ENCODE measurements at regions not wholly inside any gene's neighbourhood (a gene's known extent, or its start where the extent isn't known, plus 50 kb on each side); places are given as distances from the start of the nearest gene placed in this dataset.

- H3K4me3 Mint-ChIP-seq = no peak overlapping the region
- no peaks in the 10 kb centered on the region for H3K36me3 Mint-ChIP-seq (ENCODE audit: low read depth)
- H3K4me1 Mint-ChIP-seq = peaks cover 3% of the 10 kb centered on the region
- H3K9me3 Mint-ChIP-seq = no peaks in the 10 kb centered on the region
- ChIA-PET POLR2A (no interaction called here), CTCF (no interaction called here)
- DNase-seq = peak; percentile 57
- no peak overlapping the region for H3K27ac Mint-ChIP-seq
- H3K27me3 Mint-ChIP-seq = peaks cover 6% of the 10 kb centered on the region
Measured at GRCh38 chr3:10753964-10754363, 62.1 kb upstream of the SLC6A11 start.

GRCh38 chr3:10756546-10756945 lies 59.5 kb upstream of the SLC6A11 start:
- Mint-ChIP-seq H3K27ac (no peak overlapping the region), H3K36me3 (ENCODE audit: low read depth) (no peaks in the 10 kb centered on the region), H3K4me1 (peaks cover 3% of the 10 kb centered on the region), H3K9me3 (no peaks in the 10 kb centered on the region), H3K27me3 (peaks cover 6% of the 10 kb centered on the region), H3K4me3 (no peak overlapping the region)
- POLR2A ChIA-PET = no interaction called here
- CTCF ChIA-PET = no interaction called here
- no peak for DNase-seq

GRCh38 chr3:10757021-10757820 lies 58.8 kb upstream of the SLC6A11 start:
- Mint-ChIP-seq H3K27me3 (peaks cover 9% of the 10 kb centered on the region), H3K9me3 (no peaks in the 10 kb centered on the region), H3K27ac (no peak overlapping the region), H3K4me3 (no peak overlapping the region), H3K4me1 (peaks cover 3% of the 10 kb centered on the region), H3K36me3 (ENCODE audit: low read depth) (no peaks in the 10 kb centered on the region)
- CTCF ChIA-PET = interaction anchor here (0.8 to 1.4 kb wide), 3 partner anchors 9 to 32 kb away, joined by 3 read pairs; no protein-coding TSS in a partner anchor
- POLR2A ChIA-PET = no interaction called here
- no peak for DNase-seq

- Mint-ChIP-seq H3K27ac (no peak overlapping the region), H3K36me3 (ENCODE audit: low read depth) (no peaks in the 10 kb centered on the region), H3K27me3 (peaks cover 7% of the 10 kb centered on the region), H3K4me1 (peaks cover 3% of the 10 kb centered on the region), H3K9me3 (no peaks in the 10 kb centered on the region), H3K4me3 (no peak overlapping the region)
- POLR2A ChIA-PET = no interaction called here
- no peak for DNase-seq
- CTCF ChIA-PET = interaction anchor here (0.8 to 1.4 kb wide), 6 partner anchors 9 to 468 kb away, joined by 3 read pairs; no protein-coding TSS in a partner anchor
Measured at GRCh38 chr3:10757821-10758130, 58.3 kb upstream of the SLC6A11 start.

- H3K4me1 Mint-ChIP-seq = peaks cover 3% of the 10 kb centered on the region
- peaks cover 5% of the 10 kb centered on the region for H3K27me3 Mint-ChIP-seq
- no peak overlapping the region for H3K4me3 Mint-ChIP-seq
- CTCF ChIA-PET = interaction anchor here (0.6 to 1.4 kb wide), 7 partner anchors 10 to 467 kb away, joined by 3 to 4 read pairs (median 3); no protein-coding TSS in a partner anchor
- POLR2A ChIA-PET = no interaction called here
- no peaks in the 10 kb centered on the region for H3K9me3 Mint-ChIP-seq
- peak; percentile 50 for DNase-seq
- no peaks in the 10 kb centered on the region for H3K36me3 Mint-ChIP-seq (ENCODE audit: low read depth)
- no peak overlapping the region for H3K27ac Mint-ChIP-seq
Measured at GRCh38 chr3:10758304-10759037, 57.6 kb upstream of the SLC6A11 start.

- no peak overlapping the region for H3K4me3 Mint-ChIP-seq
- H3K9me3 Mint-ChIP-seq = no peaks in the 10 kb centered on the region
- H3K36me3 Mint-ChIP-seq (ENCODE audit: low read depth) = no peaks in the 10 kb centered on the region
- ChIA-PET POLR2A (no interaction called here), CTCF (interaction anchor here (1.3 kb wide), 1 partner anchor 9 kb away, joined by 4 read pairs; no protein-coding TSS in a partner anchor)
- no peak for DNase-seq
- no peak overlapping the region for H3K27ac Mint-ChIP-seq
- peaks cover 3% of the 10 kb centered on the region for H3K4me1 Mint-ChIP-seq
- peaks cover 3% of the 10 kb centered on the region for H3K27me3 Mint-ChIP-seq
Measured at GRCh38 chr3:10759495-10759894, 56.5 kb upstream of the SLC6A11 start.

- peaks cover 3% of the 10 kb centered on the region for H3K4me1 Mint-ChIP-seq
- no peaks in the 10 kb centered on the region for H3K9me3 Mint-ChIP-seq
- DNase-seq = no peak
- H3K36me3 Mint-ChIP-seq (ENCODE audit: low read depth) = no peaks in the 10 kb centered on the region
- no peak overlapping the region for H3K4me3 Mint-ChIP-seq
- POLR2A ChIA-PET = no interaction called here
- peaks cover 3% of the 10 kb centered on the region for H3K27me3 Mint-ChIP-seq
- H3K27ac Mint-ChIP-seq = no peak overlapping the region
- CTCF ChIA-PET = interaction anchor here (1.1 kb wide), 1 partner anchor 13 kb away, joined by 3 read pairs; no protein-coding TSS in a partner anchor
Measured at GRCh38 chr3:10760199-10760598, 55.8 kb upstream of the SLC6A11 start.

- POLR2A ChIA-PET = no interaction called here
- H3K9me3 Mint-ChIP-seq = no peaks in the 10 kb centered on the region
Measured at GRCh38 chr3:10761583-10761982, 54.4 kb upstream of the SLC6A11 start.

GRCh38 chr3:10762116-10762515 lies 53.9 kb upstream of the SLC6A11 start:
- ChIA-PET CTCF (no interaction called here), POLR2A (no interaction called here)
- Mint-ChIP-seq H3K36me3 (ENCODE audit: low read depth) (no peaks in the 10 kb centered on the region), H3K9me3 (no peaks in the 10 kb centered on the region), H3K4me1 (peaks cover 3% of the 10 kb centered on the region), H3K27ac (no peak overlapping the region), H3K27me3 (peaks cover 3% of the 10 kb centered on the region), H3K4me3 (no peak overlapping the region)
- no peak for DNase-seq

More at GRCh38 chr3:10761583-10761982, 54.4 kb upstream of the SLC6A11 start:
- DNase-seq = no peak
- H3K4me1 Mint-ChIP-seq = peaks cover 3% of the 10 kb centered on the region
- no peak overlapping the region for H3K27ac Mint-ChIP-seq
- no peaks in the 10 kb centered on the region for H3K36me3 Mint-ChIP-seq (ENCODE audit: low read depth)
- peaks cover 3% of the 10 kb centered on the region for H3K27me3 Mint-ChIP-seq
- H3K4me3 Mint-ChIP-seq = no peak overlapping the region
- CTCF ChIA-PET = no interaction called here

- Mint-ChIP-seq H3K27me3 (peaks cover 3% of the 10 kb centered on the region), H3K4me1 (no peaks in the 10 kb centered on the region), H3K4me3 (no peak overlapping the region), H3K27ac (no peak overlapping the region), H3K36me3 (ENCODE audit: low read depth) (no peaks in the 10 kb centered on the region), H3K9me3 (no peaks in the 10 kb centered on the region)
- POLR2A ChIA-PET = no interaction called here
- no peak for DNase-seq
- CTCF ChIA-PET = interaction anchor here (1.0 kb wide), 1 partner anchor 17 kb away, joined by 3 read pairs; no protein-coding TSS in a partner anchor
Measured at GRCh38 chr3:10762611-10763247, 53.3 kb upstream of the SLC6A11 start.

- Mint-ChIP-seq H3K27me3 (peaks cover 3% of the 10 kb centered on the region), H3K27ac (no peak overlapping the region), H3K9me3 (no peaks in the 10 kb centered on the region), H3K36me3 (ENCODE audit: low read depth) (no peaks in the 10 kb centered on the region), H3K4me1 (no peaks in the 10 kb centered on the region), H3K4me3 (no peak overlapping the region)
- DNase-seq = no peak
- CTCF ChIA-PET = interaction anchor here (1.0 kb wide), 1 partner anchor 17 kb away, joined by 3 read pairs; no protein-coding TSS in a partner anchor
- POLR2A ChIA-PET = no interaction called here
Measured at GRCh38 chr3:10763248-10763620, 52.8 kb upstream of the SLC6A11 start.

- Mint-ChIP-seq H3K4me1 (no peaks in the 10 kb centered on the region), H3K27me3 (peaks cover 3% of the 10 kb centered on the region), H3K4me3 (no peak overlapping the region), H3K27ac (no peak overlapping the region), H3K36me3 (ENCODE audit: low read depth) (no peaks in the 10 kb centered on the region), H3K9me3 (no peaks in the 10 kb centered on the region)
- POLR2A ChIA-PET = no interaction called here
- CTCF ChIA-PET = interaction anchor here (1.0 kb wide), 1 partner anchor 16 kb away, joined by 3 read pairs; no protein-coding TSS in a partner anchor
- DNase-seq = no peak
Measured at GRCh38 chr3:10763817-10764258, 52.2 kb upstream of the SLC6A11 start.

Data from activated CD4-positive, alpha-beta T cell treated with anti-CD3 and anti-CD28 coated beads, Interleukin-2, amount 10 ng/mL, durations not matched to agents 7 days and 5 days (primary cell).